Vagina (tissue), 2 donors: ENCODE measurements at regions not wholly inside any gene's neighbourhood (a gene's known extent, or its start where the extent isn't known, plus 50 kb on each side); places are given as distances from the start of the nearest gene placed in this dataset.

Experiments used
- DNase-seq, 2 donors: peaks; one replicate each; pipeline ENCODE4 v3.0.0-alpha.2; 2017; ENCODE audit errors: extremely low spot score in 2 of 2
- H3K27ac ChIP-seq: fragments of 200-600 bp; sonication (generic); one replicate; pipeline ENCODE4 v1.5.1; 2019
- H3K27me3 ChIP-seq: fragments of 200-600 bp; sonication (generic); one replicate; pipeline ENCODE4 v1.5.1; 2019
- H3K36me3 ChIP-seq, 2 donors: fragments of 200-600 bp; sonication (generic); one replicate each; pipeline ENCODE4 v1.5.1; 2017 to 2019
- H3K4me1 ChIP-seq: fragments of 200-600 bp; sonication (generic); one replicate; pipeline ENCODE4 v1.5.1; 2019
- H3K4me3 ChIP-seq, 2 donors: fragments of 200-600 bp; sonication (generic); 1 replicate in 1 of 2; 2 replicates in 1 of 2; pipeline ENCODE4 v1.5.1; 2016 to 2019
- H3K9me3 ChIP-seq: fragments of 200-600 bp; sonication (generic); one replicate; pipeline ENCODE4 v1.5.1; 2019
- CTCF ChIP-seq, 3 experiments: fragments of 450-650 bp in 2 of 3; fragments of 200-600 bp in 1 of 3; sonication (generic) in 1 of 3; IDR thresholded peaks; one replicate each; pipeline ENCODE4 v1.5.1; 2017 to 2019; ENCODE audit warnings: antibody characterized with exemption in 3 of 3, mild to moderate bottlenecking in 2 of 3, moderate library complexity in 2 of 3
- POLR2A ChIP-seq, 2 donors: fragments of 450-650 bp; IDR thresholded peaks; one replicate each; pipeline ENCODE4 v1.6.1; 2017; ENCODE audit warnings: antibody characterized with exemption in 2 of 2, mild to moderate bottlenecking in 2 of 2, moderate library complexity in 2 of 2
- POLR2AphosphoS5 ChIP-seq, 2 donors: sonication (generic); formaldehyde crosslinking; IDR thresholded peaks; one replicate each; pipeline ENCODE4 v1.9.0; 2017; ENCODE audit warnings: antibody characterized with exemption in 2 of 2, mild to moderate bottlenecking in 2 of 2, low read depth in 1 of 2; ENCODE audit not compliant: insufficient read depth in 1 of 2
- intact Hi-C: fragments of 100-400 bp; cut with DNase I; formaldehyde crosslinking; loops from one replicate; pipeline ENCODE4 v1.15.1; 2023

- no peaks in the 10 kb centered on the region for H3K9me3 ChIP-seq
- H3K36me3 ChIP-seq, result no peaks in the 10 kb centered on the region
- no peaks in the 10 kb centered on the region for H3K27me3 ChIP-seq
- intact Hi-C loops, result no loop called here
- H3K4me3 ChIP-seq, result no peak overlapping the region
- H3K4me1 ChIP-seq, result no peaks in the 10 kb centered on the region
- no peak overlapping the region for H3K27ac ChIP-seq
- no peak for DNase-seq
- TF ChIP-seq CTCF (IDR thresholded peaks at IDR 0.05), result no peak
- no peak for TF ChIP-seq POLR2A (IDR thresholded peaks at IDR 0.05)
- no peak for TF ChIP-seq POLR2AphosphoS5 (IDR thresholded peaks at IDR 0.05; ENCODE audit: insufficient read depth in 1 of 2, low read depth in 1 of 2)
Measured at GRCh38 chr3:14256561-14257342, 78.1 kb downstream of the LSM3 start.

GRCh38 chr3:14258906-14259904 lies 80.6 kb downstream of the LSM3 start:
- H3K36me3 ChIP-seq, result no peaks in the 10 kb centered on the region
- intact Hi-C loops, result no loop called here
- H3K4me1 ChIP-seq, result no peaks in the 10 kb centered on the region
- no peak overlapping the region for H3K4me3 ChIP-seq
- TF ChIP-seq POLR2AphosphoS5 (IDR thresholded peaks at IDR 0.05; ENCODE audit: insufficient read depth in 1 of 2, low read depth in 1 of 2), result no peak
- TF ChIP-seq POLR2A (IDR thresholded peaks at IDR 0.05), result no peak
- TF ChIP-seq CTCF (IDR thresholded peaks at IDR 0.05), result no peak
- DNase-seq, result no peak
- H3K9me3 ChIP-seq, result no peaks in the 10 kb centered on the region
- no peaks in the 10 kb centered on the region for H3K27me3 ChIP-seq
- no peak overlapping the region for H3K27ac ChIP-seq

GRCh38 chr3:14260463-14260862 lies 81.8 kb downstream of the LSM3 start:
- intact Hi-C loops, result loop anchor here (5.0 kb wide), 1 partner anchor 207 kb away; no protein-coding TSS in a partner anchor
- no peaks in the 10 kb centered on the region for H3K36me3 ChIP-seq
- H3K4me3 ChIP-seq, result no peak overlapping the region
- TF ChIP-seq CTCF (IDR thresholded peaks at IDR 0.05), result no peak
- TF ChIP-seq POLR2AphosphoS5 (IDR thresholded peaks at IDR 0.05; ENCODE audit: insufficient read depth in 1 of 2, low read depth in 1 of 2), result no peak
- TF ChIP-seq POLR2A (IDR thresholded peaks at IDR 0.05), result no peak
- H3K4me1 ChIP-seq, result no peaks in the 10 kb centered on the region
- no peaks in the 10 kb centered on the region for H3K27me3 ChIP-seq
- no peak for DNase-seq
- no peak overlapping the region for H3K27ac ChIP-seq
- no peaks in the 10 kb centered on the region for H3K9me3 ChIP-seq

GRCh38 chr3:14261229-14261628 lies 82.6 kb downstream of the LSM3 start:
- Histone ChIP-seq H3K36me3 (no peaks in the 10 kb centered on the region), H3K27ac (no peak overlapping the region), H3K27me3 (no peaks in the 10 kb centered on the region), H3K4me3 (no peak overlapping the region), H3K9me3 (no peaks in the 10 kb centered on the region), H3K4me1 (peaks cover 5% of the 10 kb centered on the region)
- intact Hi-C loops, result loop anchor here (5.0 kb wide), 1 partner anchor 206 kb away; no protein-coding TSS in a partner anchor
- DNase-seq, result no peak
- no peak for TF ChIP-seq POLR2A (IDR thresholded peaks at IDR 0.05)
- peak in 1 of 2 donors; percentile 37 for TF ChIP-seq POLR2AphosphoS5 (IDR thresholded peaks at IDR 0.05; ENCODE audit: insufficient read depth in 1 of 2, low read depth in 1 of 2)
- TF ChIP-seq CTCF (IDR thresholded peaks at IDR 0.05), result peak; percentile 90 to 97 (median 90)
